H1 (cell line): ENCODE measurements at regions not wholly inside any gene's neighbourhood (a gene's known extent, or its start where the extent isn't known, plus 50 kb on each side); places are given as distances from the start of the nearest gene placed in this dataset.

Experiments used
- PHF8 ChIP-seq: fragments of 200-600 bp; sonication (generic); conservative IDR thresholded peaks from 2 replicates; pipeline ENCODE4 v1.7.1; 2012; ENCODE audit warnings: low read depth, mild to moderate bottlenecking, inconsistent platforms, low read length, moderate library complexity
- RFX5 ChIP-seq: IDR thresholded peaks from 2 replicates; pipeline ENCODE4 v1.6.1; 2011; ENCODE audit warnings: low read depth, low read length, improper control_type of control experiment, borderline replicate concordance
- RNF2 ChIP-seq: fragments of 200-900, 300-1000 bp; sonication (generic); IDR thresholded peaks from 2 replicates; pipeline ENCODE4 v1.7.1; 2016; ENCODE audit warnings: borderline replicate concordance, low read depth, mild to moderate bottlenecking, antibody characterized with exemption, low read length; ENCODE audit not compliant: poor library complexity, severe bottlenecking; ENCODE audit errors: missing control alignments
- TAF7 ChIP-seq: optimal IDR thresholded peaks from 2 replicates; pipeline ENCODE3; 2011; ENCODE audit warnings: low read depth, mild to moderate bottlenecking, inconsistent platforms, low read length, moderate library complexity, borderline replicate concordance
- TBP ChIP-seq: IDR thresholded peaks from 2 replicates; pipeline ENCODE4 v1.6.1; 2011; ENCODE audit warnings: low read depth, low read length, improper control_type of control experiment
- TF ChIP-seq, protein P1 (sequence below), 3 experiments: IDR thresholded peaks; 1 replicate in 2 of 3; 2 replicates in 1 of 3; pipeline versions ENCODE4 v1.5.1 to v1.6.1; 2011; ENCODE audit warnings: low read length in 3 of 3, mild to moderate bottlenecking in 3 of 3, inconsistent platforms in 2 of 3, low read depth in 1 of 3, moderate library complexity in 1 of 3; ENCODE audit not compliant: insufficient read depth in 1 of 3; ENCODE audit errors: control extremely low read depth in 1 of 3

DNA sequence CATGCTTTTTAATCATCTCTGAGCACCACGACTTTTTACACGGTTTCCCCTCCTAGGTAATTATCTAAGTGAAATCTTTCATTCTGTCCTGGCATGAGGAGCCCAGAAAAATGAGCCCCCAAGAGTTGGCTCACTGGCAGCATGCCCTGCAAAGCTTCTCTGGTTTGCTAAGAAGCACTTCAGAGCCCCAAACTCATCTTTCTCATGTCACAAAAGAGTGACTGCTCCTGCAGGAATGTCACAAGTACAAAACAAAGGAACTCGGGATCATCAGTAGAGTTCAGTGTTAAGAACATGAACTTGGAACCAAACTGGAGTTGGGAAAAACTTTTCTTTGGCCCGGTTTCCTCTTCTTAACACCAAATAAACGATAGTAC is 123.9 kb downstream of the FOXB1 start (continued):
- no peak for TF ChIP-seq TBP
- no peak for TF ChIP-seq TAF7
- TF ChIP-seq RFX5, result no peak
- TF ChIP-seq PHF8, result no peak
- TF ChIP-seq RNF2, result no peak
- TF ChIP-seq, protein P1, sequence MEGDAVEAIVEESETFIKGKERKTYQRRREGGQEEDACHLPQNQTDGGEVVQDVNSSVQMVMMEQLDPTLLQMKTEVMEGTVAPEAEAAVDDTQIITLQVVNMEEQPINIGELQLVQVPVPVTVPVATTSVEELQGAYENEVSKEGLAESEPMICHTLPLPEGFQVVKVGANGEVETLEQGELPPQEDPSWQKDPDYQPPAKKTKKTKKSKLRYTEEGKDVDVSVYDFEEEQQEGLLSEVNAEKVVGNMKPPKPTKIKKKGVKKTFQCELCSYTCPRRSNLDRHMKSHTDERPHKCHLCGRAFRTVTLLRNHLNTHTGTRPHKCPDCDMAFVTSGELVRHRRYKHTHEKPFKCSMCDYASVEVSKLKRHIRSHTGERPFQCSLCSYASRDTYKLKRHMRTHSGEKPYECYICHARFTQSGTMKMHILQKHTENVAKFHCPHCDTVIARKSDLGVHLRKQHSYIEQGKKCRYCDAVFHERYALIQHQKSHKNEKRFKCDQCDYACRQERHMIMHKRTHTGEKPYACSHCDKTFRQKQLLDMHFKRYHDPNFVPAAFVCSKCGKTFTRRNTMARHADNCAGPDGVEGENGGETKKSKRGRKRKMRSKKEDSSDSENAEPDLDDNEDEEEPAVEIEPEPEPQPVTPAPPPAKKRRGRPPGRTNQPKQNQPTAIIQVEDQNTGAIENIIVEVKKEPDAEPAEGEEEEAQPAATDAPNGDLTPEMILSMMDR (IDR thresholded peaks at IDR 0.05; ENCODE audit: control extremely low read depth in 1 of 3, insufficient read depth in 1 of 3, low read depth in 1 of 3, low read length in 3 of 3), result no peak
